NCI-H774 (cell line): ENCODE measurements at regions not wholly inside any gene's neighbourhood (a gene's known extent, or its start where the extent isn't known, plus 50 kb on each side); places are given as distances from the start of the nearest gene placed in this dataset.
A peak's percentile ranks its signal among the peaks of the same experiment; 100 is the strongest.

Source experiments
- DNase-seq: peaks from one replicate; lab custom pipeline; 2025; lab: John Stamatoyannopoulos, UW

DNA sequence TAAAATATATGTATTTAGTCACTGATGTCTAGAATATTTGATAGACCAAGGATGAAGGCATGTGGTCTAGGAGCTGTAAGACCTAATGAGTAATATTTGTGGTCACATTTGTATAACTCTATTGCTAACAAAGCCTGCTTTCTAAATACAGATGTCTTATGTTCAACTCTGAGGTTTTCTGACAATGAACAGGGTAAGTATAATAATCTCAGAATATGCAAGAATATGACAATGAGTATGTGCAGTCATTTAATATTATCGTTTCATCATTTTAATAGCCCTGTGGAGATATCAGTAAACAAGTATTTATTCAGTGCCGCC, 389.6 kb downstream of the LRIG3 start:
- no peak for DNase-seq

DNA sequence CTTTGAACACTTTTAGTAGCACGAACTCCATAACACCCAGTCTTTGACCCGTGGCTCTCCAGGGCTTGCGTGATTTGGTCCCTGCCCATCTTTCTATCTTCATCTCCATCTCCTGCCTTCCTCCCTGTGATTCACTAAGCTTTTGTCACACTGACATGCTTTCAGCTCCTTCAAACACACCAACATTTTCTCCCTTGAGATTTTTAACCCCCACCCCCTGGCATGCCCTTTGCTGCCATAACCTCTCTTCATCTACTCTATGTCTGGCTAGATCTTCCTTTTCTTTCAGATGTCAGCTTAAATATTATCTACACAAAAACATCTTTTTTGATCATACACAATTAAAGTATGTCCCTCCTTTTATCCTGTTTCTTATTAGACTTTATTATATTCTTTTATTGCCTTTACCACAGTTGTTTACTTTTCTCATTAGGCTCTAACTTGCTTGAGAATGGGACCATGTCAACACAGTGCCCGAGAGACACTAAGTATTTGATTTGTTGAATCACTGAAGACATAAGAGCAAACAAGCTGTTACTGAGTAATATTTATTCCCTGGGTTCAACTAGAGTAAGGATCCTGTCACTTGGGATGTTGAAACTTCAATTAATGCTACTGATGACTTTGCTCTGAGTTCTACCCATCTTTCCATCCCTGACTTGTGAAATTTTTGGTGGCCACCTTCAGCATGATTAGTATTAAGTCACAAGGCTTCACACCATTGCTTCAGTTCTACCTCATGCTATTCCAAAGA, 387.3 kb downstream of the LRIG3 start:
- no peak for DNase-seq

GRCh38 chr12:58533652-58534051, 386.7 kb downstream of the LRIG3 start:
- DNase-seq, result no peak

GRCh38 chr12:58537278-58537677, 383.0 kb downstream of the LRIG3 start:
- DNase-seq, result no peak

DNA sequence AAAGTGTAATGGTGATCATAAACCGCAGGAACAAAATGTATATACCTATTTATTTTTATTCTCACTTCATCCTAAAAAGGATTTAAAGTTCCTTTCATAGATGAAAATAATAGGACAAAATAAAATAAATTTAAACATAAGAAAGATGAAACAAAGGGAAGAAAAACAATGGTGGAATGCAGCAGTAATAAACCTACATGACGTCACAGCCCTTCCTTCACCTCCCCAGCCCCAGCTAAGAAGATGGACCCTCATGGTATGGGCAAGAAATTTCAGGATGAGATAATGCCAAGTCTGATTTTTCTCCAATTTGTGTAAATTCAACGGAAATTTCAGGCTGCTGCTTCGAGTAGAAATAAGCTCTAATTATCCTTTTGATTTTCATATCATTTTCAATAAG, 381.0 kb downstream of the LRIG3 start:
- no peak for DNase-seq

DNA sequence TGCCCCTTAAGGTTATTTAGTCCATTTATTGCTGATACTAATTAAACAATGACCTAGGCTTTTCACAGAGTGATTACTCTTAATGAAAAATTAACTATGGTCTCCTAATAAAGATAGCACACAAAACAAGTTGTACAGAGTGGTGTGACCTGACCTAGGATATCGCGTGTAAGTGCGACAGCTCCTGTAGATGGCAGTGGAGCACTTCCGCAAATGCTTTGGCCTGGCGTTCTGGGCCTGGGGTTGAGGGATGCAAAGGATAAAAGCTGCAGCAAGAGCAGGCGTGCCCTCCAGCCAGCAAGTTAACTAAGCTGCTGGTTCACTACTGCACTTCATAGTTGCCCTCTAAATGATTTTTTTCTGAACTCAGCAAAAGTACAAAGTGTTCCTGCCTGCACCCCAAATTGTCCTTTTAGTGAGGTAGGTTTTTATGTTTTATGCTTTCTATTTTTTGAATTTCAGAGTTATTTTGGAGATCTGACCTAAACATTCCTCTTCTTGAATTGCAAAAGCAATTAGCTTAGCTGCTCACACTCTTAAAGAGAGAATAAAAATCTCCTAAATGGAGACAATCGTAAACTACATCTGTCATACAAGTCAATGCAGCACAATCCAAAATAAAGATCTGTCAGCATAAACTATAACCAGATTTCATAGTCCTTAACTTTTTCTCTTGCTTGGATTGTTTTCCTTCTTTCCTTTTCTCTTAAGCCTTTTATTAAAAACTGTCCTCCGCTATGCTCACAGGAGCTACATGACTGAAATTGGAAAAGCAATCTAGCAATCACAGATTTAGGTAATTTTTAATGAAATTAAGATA, 379.6 kb downstream of the LRIG3 start:
- peak; percentile 95 for DNase-seq

GRCh38 chr12:58541300-58541690, 379.0 kb downstream of the LRIG3 start:
- DNase-seq, result no peak

GRCh38 chr12:58544281-58544680, 376.0 kb downstream of the LRIG3 start:
- DNase-seq, result no peak

GRCh38 chr12:58547217-58547616, 373.1 kb downstream of the LRIG3 start:
- no peak for DNase-seq

GRCh38 chr12:58548801-58549200, 371.5 kb downstream of the LRIG3 start:
- no peak for DNase-seq

DNA sequence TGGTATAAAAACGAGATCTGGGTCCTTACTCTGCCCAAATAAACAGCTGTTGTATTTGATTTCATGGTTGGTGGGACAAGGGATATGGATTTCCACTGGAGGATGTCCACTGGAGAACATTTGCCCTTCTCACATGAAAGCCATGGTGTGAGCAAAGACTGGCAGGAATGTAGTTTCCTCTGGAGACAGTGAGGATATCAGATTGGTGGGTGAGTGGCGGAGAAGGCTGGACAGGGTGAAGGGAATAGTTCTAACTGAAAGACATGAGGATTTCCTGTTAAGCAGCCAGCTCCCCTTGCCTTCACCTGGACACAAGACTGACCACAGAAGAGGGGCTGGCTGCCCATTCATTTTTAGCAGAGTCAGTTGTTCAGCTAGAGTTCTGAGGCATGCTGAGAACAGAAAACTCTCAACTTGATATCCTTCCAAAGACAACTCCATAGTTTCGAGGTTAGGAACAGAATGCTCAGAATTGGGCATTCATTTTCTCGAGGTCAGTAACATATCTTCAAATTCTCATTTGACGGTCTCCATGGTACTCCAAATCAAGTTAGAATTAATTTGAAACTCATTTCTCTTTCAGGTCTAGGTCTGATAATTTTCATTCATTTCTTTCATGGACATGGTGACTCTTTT, 365.7 kb downstream of the LRIG3 start:
- no peak for DNase-seq

DNA sequence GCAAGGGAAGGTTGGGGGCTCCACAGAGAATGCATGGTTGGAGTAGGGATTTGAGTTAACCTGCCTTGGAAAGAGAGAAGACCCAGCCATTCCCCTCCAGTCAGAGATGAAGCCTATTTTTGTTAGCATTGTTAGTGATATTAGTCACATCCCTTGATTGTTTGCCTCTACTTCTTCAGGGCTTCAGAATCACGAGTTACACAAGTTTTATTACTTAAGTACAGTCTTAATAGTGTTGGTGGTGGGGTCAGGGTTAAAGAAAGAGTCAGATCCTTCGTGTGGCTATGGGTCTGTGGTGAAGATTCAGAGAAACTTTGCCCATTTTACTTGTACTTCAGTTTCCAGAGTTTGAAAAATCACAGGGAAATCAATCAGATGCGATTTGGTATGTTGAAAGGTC, 363.1 kb downstream of the LRIG3 start:
- DNase-seq, result no peak

- DNase-seq, result no peak
Measured at GRCh38 chr12:58557661-58558060, 362.6 kb downstream of the LRIG3 start.

GRCh38 chr12:58563621-58564020, 356.7 kb downstream of the LRIG3 start:
- no peak for DNase-seq

- no peak for DNase-seq
Measured at GRCh38 chr12:58564721-58565120, 355.6 kb downstream of the LRIG3 start.

DNA sequence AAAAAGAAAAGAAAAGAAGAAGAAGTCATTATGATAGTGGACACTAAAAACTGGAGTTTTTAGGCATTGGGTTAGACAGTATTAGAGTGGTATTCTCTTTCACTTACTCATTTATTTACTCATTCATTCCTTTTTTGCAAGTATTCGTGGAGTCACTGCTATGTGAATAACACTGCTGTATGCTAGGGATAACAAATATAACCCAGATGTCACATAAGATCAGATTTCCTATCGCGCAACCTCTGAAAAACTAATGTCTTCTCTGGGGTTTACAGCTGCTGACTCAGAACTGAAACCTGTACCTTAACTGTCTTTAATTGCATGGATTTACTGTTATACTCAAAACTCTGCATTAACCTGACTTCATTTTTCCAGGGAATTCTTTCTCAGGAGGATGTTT, 353.7 kb downstream of the LRIG3 start:
- no peak for DNase-seq

GRCh38 chr12:58567189-58567588, 353.1 kb downstream of the LRIG3 start:
- no peak for DNase-seq

- no peak for DNase-seq
Measured at GRCh38 chr12:58570411-58570810, 349.9 kb downstream of the LRIG3 start.

GRCh38 chr12:58575256-58575655, 345.0 kb downstream of the LRIG3 start:
- no peak for DNase-seq

- no peak for DNase-seq
Measured at GRCh38 chr12:58576081-58576480, 344.2 kb downstream of the LRIG3 start.

GRCh38 chr12:58576916-58577315, 343.4 kb downstream of the LRIG3 start:
- DNase-seq, result no peak

GRCh38 chr12:58580095-58580494, 340.2 kb downstream of the LRIG3 start:
- DNase-seq, result no peak

GRCh38 chr12:58583529-58583928, 336.8 kb downstream of the LRIG3 start:
- no peak for DNase-seq
